ENCODE measurements at regions not wholly inside any gene's neighbourhood (a gene's known extent, or its start where the extent isn't known, plus 50 kb on each side); places are given as distances from the start of the nearest gene placed in this dataset.
"Not testable (repeated sequence)": the region's sequence is repeated elsewhere in the genome, so short reads cannot be mapped to it uniquely, and the experiment has no call there.

- DNase-seq: no peak
These were observed 174.3 kb downstream of the UTP18 start for GRCh38 chr17:51434434-51435170.

GRCh38 chr17:51435171-51435552, 174.8 kb downstream of the UTP18 start:
- DNase-seq: peak in 4 of 56 donors; percentile 8 to 21 (median 16)

- peak in 26 of 56 donors; percentile 9 to 60 (median 20) for DNase-seq
These were observed 175.3 kb downstream of the UTP18 start for GRCh38 chr17:51435641-51436091.

GRCh38 chr17:51439395-51440229, 179.3 kb downstream of the UTP18 start:
- DNase-seq: peak in 18 of 56 donors; percentile 2 to 51 (median 22)

DNA sequence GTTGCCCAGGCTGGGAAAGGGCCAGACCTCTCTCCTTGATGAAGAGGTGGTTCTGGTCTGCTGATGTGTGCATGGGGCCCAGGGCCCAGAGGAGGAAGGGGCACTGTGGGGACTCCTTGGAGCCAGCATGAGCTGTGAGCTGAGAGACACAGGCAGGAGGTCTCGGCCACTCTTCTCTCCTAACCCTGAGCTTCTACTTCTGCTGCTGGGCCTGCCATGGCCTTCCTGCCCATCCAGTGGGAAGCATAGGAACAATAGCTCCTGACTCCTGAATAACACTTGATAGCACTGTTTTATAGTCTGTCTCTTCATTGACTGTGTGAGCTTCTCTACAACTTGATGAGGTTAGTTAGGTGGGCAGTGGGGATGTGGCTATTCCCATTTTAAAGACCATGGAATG, 181.1 kb downstream of the UTP18 start:
- no peak for DNase-seq

DNA sequence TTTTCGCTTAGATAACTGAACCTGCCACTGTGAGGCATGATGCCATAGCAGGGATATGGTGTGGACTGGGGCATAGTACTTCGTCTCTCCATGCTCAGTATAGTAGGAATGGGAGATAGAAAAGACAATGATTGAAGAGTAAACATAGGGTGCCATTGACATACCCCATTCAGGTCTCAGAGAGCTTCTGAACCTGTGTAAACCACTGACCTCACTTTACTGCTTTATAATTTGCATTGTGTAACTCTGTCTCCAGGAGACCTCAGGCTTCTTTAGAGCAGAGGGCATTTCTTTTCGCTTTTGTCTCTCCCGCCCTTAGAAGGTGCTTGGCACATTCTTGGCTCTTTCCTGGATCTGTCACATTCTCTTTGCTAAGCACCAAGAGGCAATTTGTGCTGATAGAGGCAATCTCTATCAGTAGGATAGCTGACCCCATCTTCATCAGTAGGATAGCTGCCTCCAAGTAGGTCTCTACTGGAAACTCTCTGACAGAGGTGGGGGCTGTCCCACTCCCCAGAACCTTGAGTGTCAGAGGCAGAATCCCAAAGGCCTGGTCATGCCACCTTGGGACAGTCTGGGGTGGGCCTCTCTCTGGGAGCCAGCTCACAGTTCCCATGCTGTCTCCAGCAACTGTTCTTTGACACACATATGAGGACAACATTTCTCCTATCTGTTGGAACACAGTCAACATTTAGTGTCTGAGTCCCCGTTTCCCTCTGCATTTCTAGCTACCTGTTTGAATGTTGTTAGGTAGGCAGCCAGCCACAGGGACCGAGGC, 181.9 kb downstream of the UTP18 start:
- no peak for DNase-seq

DNA sequence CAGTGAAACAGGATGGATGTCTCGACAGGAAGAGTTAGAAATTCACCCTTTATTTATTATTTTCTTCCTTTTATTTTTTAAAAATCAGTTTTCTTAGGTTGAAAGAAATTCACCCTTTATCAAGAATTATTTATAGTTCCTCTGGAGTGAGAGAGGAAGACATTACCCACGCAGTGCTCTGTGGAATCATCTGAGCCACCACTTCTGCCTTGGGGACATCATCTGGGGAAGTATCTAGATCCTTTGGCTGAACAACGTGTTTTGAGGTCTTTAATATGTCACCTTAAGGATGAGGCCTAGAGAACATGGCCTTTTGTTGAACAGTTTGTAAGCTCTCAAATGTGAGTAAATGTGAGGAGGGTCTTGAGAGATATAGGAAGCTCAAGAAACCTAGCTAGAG, 183.3 kb downstream of the UTP18 start:
- DNase-seq: no peak

DNA sequence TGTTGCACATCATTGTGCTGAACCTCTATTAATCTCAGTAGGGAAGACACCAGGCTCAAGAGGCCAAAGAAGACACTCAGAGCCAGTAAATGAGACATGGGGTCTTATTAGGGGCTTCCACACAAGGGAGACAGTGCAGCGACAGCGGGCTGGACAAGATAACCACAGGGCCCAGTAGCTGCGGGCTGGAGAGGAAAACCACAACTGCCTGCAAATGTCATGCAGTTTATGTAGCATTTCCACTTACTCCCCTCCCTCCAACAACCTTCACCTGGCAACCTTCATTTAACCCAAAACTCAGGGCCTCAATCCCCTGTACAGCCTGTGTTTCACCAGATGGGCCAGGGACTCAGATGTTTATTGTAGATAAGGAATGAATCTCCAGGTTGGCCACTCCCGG, 185.6 kb downstream of the UTP18 start:
- DNase-seq: no peak

GRCh38 chr17:51454456-51454978, 194.2 kb downstream of the UTP18 start:
- DNase-seq: no peak

DNA sequence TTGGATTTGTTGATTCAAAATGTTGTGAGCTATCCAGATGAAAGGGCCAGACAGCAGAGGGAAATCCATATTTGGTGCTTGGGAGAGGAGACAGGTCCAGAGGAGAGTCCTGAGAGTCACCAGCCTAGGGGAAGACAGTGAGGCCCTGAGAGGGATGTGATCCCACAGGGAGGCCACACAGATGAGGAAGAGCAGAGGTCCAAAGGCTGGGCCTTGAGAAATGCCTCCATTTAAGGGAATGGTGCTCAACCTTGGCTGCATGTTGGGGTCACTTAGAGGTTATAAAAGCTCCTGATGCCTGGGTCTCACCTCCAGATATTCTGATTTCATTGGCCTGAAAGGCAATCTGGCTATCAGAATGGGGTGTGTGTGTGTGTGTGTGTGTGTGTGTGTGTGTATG, 194.9 kb downstream of the UTP18 start:
- DNase-seq: no peak

DNA sequence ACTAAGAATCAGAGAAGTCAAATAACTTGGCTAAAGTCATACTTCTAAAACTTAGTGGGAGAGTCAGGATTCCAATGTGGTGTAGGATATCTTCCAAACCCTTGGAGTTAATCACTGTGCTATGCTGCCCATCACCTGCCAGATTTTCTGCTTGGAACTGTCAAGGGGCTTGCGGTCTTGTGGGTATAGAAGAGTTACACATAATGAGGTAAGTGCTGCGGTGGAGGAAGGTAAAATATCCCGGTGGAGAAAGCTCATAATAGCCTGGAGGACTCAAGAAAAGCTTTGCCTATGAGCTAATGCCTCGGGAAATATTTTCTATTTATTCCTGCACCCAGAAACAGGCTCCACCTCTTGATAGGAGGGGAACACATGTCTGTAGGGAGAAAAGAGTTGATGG, 195.6 kb downstream of the UTP18 start:
- no peak for DNase-seq

GRCh38 chr17:51456942-51457341, 196.6 kb downstream of the UTP18 start:
- DNase-seq: no peak

GRCh38 chr17:51461578-51462004, 201.2 kb downstream of the UTP18 start:
- peak in 22 of 56 donors; percentile 4 to 40 (median 12) for DNase-seq

- no peak for DNase-seq
These were observed 203.0 kb downstream of the UTP18 start for GRCh38 chr17:51463353-51463752.

- DNase-seq: no peak
These were observed 207.0 kb downstream of the UTP18 start for GRCh38 chr17:51467336-51467735.

DNA sequence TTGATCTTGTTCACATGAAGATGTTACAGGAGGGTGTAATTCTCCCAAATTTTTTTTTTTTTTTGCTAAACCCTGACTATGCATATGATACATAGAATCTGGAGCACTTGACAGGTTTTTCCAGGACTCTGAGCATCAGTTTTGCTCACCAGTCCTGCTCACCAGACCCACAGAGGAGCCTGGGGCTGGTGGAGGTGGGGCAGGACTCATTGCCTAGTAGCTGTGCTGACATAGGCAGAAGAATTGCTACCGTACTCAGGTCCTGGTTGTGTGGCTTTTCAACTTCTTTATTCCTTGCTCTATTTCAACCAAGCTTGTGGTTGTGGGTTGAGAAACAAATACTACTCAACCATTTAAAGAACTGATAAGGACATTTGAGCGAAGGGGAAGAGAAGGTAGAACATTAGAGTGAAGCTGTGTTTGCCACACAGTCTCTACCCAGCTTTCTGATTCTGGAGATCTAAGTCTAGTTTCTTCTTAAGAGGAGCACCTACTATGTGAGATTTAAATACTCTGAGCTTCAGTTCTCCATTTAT, 212.4 kb downstream of the UTP18 start:
- DNase-seq: no peak

DNA sequence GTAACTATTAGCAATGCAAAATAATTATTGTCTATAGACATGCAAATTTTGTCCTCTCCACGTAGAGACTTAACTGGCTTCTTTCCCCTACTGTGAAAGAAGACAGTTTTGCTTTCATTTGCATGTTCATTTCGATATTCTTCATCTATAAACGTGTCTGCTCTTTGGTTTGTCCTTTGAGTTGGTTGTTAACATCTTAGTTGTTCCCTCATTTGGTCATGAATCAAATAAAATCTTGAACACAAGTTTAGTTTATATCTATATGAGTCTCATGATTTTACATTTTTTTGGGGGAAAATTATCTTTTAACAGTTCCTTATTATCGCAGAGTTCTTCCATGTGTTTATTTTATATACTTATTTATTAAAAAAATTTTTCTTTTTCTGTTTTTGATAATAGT, 214.4 kb downstream of the UTP18 start:
- DNase-seq: no peak

GRCh38 chr17:51475730-51476129, 215.4 kb downstream of the UTP18 start:
- DNase-seq: no peak

GRCh38 chr17:51479303-51479702, 219.0 kb downstream of the UTP18 start:
- DNase-seq: peak in 1 of 56 donors; percentile 4

- no peak for DNase-seq
These were observed 221.0 kb downstream of the UTP18 start for GRCh38 chr17:51481370-51481769.

- DNase-seq: not testable (repeated sequence)
These were observed 221.9 kb downstream of the UTP18 start for GRCh38 chr17:51482248-51482647.

All from amygdala (tissue), 56 donors.